Heart right ventricle (tissue), 16 donors: ENCODE measurements at regions not wholly inside any gene's neighbourhood (a gene's known extent, or its start where the extent isn't known, plus 50 kb on each side); places are given as distances from the start of the nearest gene placed in this dataset.
A peak's percentile ranks its signal among the peaks of the same experiment; 100 is the strongest.

Experiments used
- ATAC-seq, 8 donors: fragments of 200-7000 bp; cut with Tn5 transposase; one replicate each; pipeline ENCODE4 v1.9.1; 2020; ENCODE audit warnings: mild to moderate bottlenecking in 8 of 8, moderate library complexity in 8 of 8, moderate number of reproducible peaks in 1 of 8
- DNase-seq, 2 donors: peaks; one replicate each; pipeline ENCODE4 v3.0.0-alpha.2; 2020
- H3K27ac ChIP-seq, 10 donors: fragments of 200-600 bp; sonication (generic) in 2 of 10; one replicate each; pipeline versions ENCODE4 v1.5.0 to v1.8.0; 2020 to 2022; ENCODE audit warnings: mild to moderate bottlenecking in 3 of 10
- H3K27me3 ChIP-seq, 7 donors: fragments of 200-600 bp; one replicate each; pipeline ENCODE4 v1.8.0; 2021 to 2022; ENCODE audit warnings: mild to moderate bottlenecking in 2 of 7
- H3K36me3 ChIP-seq, 9 donors: fragments of 200-600 bp; sonication (generic) in 1 of 9; one replicate each; pipeline versions ENCODE4 v1.5.0 to v1.8.0; 2020 to 2022; ENCODE audit warnings: mild to moderate bottlenecking in 2 of 9
- H3K4me1 ChIP-seq, 9 donors: fragments of 200-600 bp; sonication (generic) in 1 of 9; one replicate each; pipeline versions ENCODE4 v1.5.0 to v1.8.0; 2020 to 2022; ENCODE audit warnings: mild to moderate bottlenecking in 4 of 9
- H3K4me3 ChIP-seq, 10 donors: fragments of 200-600 bp; sonication (generic) in 2 of 10; one replicate each; pipeline versions ENCODE4 v1.5.0 to v1.8.0; 2020 to 2022; ENCODE audit warnings: mild to moderate bottlenecking in 7 of 10, moderate library complexity in 2 of 10
- H3K9me3 ChIP-seq, 11 donors: fragments of 200-600 bp in 10 of 11; sonication (generic) in 2 of 11; one replicate each; pipeline versions ENCODE4 v1.5.0 to v1.8.0; 2013 to 2022; ENCODE audit warnings: mild to moderate bottlenecking in 2 of 11, control low read depth in 1 of 11, moderate library complexity in 1 of 11
- WGBS, 2 donors: extraction: QIAGEN DNeasy Blood & Tissue Kit; methylation state at CpG; one replicate each; pipeline ENCODE4 v1.1.7; 2013; ENCODE audit warnings: inconsistent platforms in 1 of 2; 5-methylcytosine and 5-hydroxymethylcytosine counted together
- intact Hi-C, 10 donors: fragments of 100-400 bp; cut with DNase I; formaldehyde crosslinking; loops; one replicate each; pipeline versions ENCODE4 v1.11.1 to v1.14.2; 2022
- TF ChIP-seq, protein P1 (sequence below), 9 donors: fragments of 200-600 bp; sonication (generic) in 2 of 9; IDR thresholded peaks; one replicate each; pipeline versions ENCODE4 v1.5.0 to v1.8.0; 2021 to 2022; ENCODE audit warnings: antibody characterized with exemption in 9 of 9, mild to moderate bottlenecking in 5 of 9, moderate library complexity in 1 of 9
- donor health status: Arrhythmogenic right ventricular cardiomyopathy.
- donor health status: ischemic (EF 13 %, LVEDD 7.1; RV severe dilation, severe dysfunction).
- donor health status: healthy with polysubstance abuse.
- donor health status: DM: no; HTN: yes; CAD: no.
- donor health status: DM: no; HTN: no; CAD: no.
- donor health status: ischemic (EF 25% LVEDD 6.9; RV normal size, moderate dysfunction).
- donor health status: ischemic (EF 25% LVEDD 5.7; RV mildly dilated, moderate dysfunction).
- donor health status: healthy.
- donor health status: DM: yes; HTN: yes; CAD: no.
- donor health status: Ischemic cardiomyopathy.
- donor health status: ischemic (EF 35%, LVEDD 5.7; RV mildly dilated, moderate dysfunction).
- donor health status: nonischemic (EF 11% LVEDD 7.7; RV severe dilation, severe dysfunction).
- donor health status: DM: yes; HTN: yes; CAD: no.
- donor health status: PGD.
- donor health status: ischemic (EF 29% LVEDD 5.4; RV normal size, mild dysfunction).
- donor health status: nonischemic (EF 23%, LVEDD 6.1; RV moderate dilation, normal function).

DNA sequence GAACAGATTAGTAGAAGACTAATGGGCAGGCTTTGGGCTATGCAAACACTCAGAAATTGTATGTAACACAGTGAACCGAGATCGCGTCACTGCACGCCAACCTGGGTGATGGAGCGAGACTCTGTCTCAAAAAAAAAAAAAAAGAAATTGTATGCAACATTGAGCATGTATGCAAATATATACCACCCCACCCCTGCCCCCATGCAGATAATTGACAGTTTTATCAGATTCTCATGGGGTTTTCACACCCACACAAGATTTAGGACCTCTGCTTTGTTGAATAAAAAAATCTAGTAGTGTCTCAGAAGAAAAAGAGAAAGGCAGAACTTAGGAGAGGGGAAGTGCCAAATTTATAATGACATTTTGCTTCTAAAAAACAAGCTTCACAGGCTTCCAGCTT lies 131.6 kb upstream of the FN1 start:
- no peak overlapping the region for H3K27ac ChIP-seq

DNA sequence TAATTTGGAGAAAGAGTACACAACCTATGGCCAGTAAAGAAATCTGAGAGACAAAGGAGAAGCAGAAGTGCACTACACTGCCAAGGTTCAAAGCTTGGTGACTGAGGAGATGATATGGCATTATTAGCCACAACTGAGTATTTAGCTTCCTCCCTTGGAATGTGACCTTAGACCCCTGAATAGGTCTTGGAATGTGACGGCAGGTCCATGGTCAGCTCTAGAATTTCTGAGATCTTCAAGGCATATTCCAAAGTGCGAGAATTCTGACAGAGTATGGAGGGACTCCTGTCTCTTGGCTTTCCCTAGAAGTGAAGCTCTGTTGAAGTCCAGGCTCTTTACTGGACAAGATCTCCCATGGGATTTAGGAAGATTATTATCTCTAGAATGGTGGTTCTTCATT lies 130.0 kb upstream of the FN1 start:
- WGBS, 2 donors, result 87 to 96% methylated on average over 2 of the region's 2 CpGs
- DNase-seq (no peak), ATAC-seq (no peak)
- Histone ChIP-seq H3K27ac (no peak overlapping the region), H3K27me3 (no peaks in the 10 kb centered on the region), H3K36me3 (no peaks in the 10 kb centered on the region), H3K4me1 (no peaks in the 10 kb centered on the region), H3K4me3 (no peak overlapping the region), H3K9me3 (no peaks in the 10 kb centered on the region)
- TF ChIP-seq, protein P1, sequence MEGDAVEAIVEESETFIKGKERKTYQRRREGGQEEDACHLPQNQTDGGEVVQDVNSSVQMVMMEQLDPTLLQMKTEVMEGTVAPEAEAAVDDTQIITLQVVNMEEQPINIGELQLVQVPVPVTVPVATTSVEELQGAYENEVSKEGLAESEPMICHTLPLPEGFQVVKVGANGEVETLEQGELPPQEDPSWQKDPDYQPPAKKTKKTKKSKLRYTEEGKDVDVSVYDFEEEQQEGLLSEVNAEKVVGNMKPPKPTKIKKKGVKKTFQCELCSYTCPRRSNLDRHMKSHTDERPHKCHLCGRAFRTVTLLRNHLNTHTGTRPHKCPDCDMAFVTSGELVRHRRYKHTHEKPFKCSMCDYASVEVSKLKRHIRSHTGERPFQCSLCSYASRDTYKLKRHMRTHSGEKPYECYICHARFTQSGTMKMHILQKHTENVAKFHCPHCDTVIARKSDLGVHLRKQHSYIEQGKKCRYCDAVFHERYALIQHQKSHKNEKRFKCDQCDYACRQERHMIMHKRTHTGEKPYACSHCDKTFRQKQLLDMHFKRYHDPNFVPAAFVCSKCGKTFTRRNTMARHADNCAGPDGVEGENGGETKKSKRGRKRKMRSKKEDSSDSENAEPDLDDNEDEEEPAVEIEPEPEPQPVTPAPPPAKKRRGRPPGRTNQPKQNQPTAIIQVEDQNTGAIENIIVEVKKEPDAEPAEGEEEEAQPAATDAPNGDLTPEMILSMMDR (IDR thresholded peaks at IDR 0.05), result no peak
- intact Hi-C loops, result no loop called here

More for the DNA sequence above, 131.6 kb upstream of the FN1 start:
- TF ChIP-seq, protein P1 (IDR thresholded peaks at IDR 0.05), result no peak
- ATAC-seq (no peak), DNase-seq (no peak)
- Histone ChIP-seq H3K27me3 (no peaks in the 10 kb centered on the region), H3K9me3 (peaks cover 0 to 2% (median 0%) of the 10 kb centered on the region in 11 donors), H3K36me3 (no peaks in the 10 kb centered on the region), H3K4me3 (no peak overlapping the region), H3K4me1 (peaks cover 0 to 5% (median 0%) of the 10 kb centered on the region in 9 donors)
- 97 to 98% methylated on average over 5 of the region's 5 CpGs for WGBS, 2 donors
- intact Hi-C loops, result no loop called here

DNA sequence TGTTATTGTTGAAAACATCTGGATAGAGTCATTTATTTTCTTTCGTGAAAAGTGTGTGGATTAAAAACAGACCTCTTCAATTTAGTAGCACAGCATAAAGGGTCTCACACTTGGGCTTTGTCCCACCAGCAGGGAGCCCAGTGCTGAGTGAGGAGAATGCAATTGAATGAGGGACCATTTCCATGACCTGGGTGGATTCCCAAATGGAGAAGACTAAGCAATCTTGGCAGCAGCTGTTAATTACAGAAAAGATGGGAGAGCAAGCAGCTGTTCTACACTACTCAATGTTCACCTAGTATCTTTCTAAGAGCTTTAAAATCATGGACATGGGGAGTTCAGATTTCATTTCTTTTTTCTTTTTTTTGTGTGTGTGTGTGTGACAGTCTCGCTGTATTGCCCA lies 121.8 kb upstream of the FN1 start:
- Histone ChIP-seq H3K27ac (no peak overlapping the region), H3K9me3 (no peaks in the 10 kb centered on the region), H3K4me1 (no peaks in the 10 kb centered on the region), H3K36me3 (no peaks in the 10 kb centered on the region), H3K27me3 (no peaks in the 10 kb centered on the region), H3K4me3 (no peak overlapping the region)
- intact Hi-C loops, result no loop called here
- TF ChIP-seq, protein P1 (IDR thresholded peaks at IDR 0.05), result no peak
- DNase-seq (no peak), ATAC-seq (peak in 1 of 8 donors; percentile 27)
- WGBS, 2 donors, result 70 to 74% methylated on average over 2 of the region's 2 CpGs

DNA sequence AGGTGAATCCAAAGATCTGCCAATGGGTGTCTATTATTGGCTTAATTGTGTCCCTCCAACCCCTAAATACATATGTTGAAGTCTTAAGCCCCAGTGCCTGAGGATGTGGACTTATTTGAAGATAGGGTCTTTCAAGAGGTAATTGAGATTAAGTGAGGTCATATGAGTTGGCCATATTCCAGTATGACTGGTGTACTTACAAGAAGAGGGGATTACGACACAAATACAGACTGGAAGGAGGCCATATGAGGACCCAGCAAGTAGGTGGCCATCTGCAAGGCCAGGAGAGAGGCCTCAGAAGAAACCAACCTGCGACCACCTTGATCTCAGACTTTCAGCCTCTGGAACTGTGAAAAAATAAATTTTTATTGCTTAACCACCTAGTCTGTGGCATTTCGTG lies 121.1 kb upstream of the FN1 start:
- ATAC-seq (no peak), DNase-seq (no peak)
- no peaks in the 10 kb centered on the region for H3K9me3 ChIP-seq
- no peak overlapping the region for H3K27ac ChIP-seq
- WGBS, 2 donors, result 82 to 89% methylated on average over 3 of the region's 3 CpGs
- intact Hi-C loops, result no loop called here
- no peak overlapping the region for H3K4me3 ChIP-seq
- H3K4me1 ChIP-seq, result no peaks in the 10 kb centered on the region
- TF ChIP-seq, protein P1 (IDR thresholded peaks at IDR 0.05), result no peak
- H3K36me3 ChIP-seq, result no peaks in the 10 kb centered on the region
- H3K27me3 ChIP-seq, result no peaks in the 10 kb centered on the region
